Heart right ventricle (tissue), 16 donors: ENCODE measurements at regions not wholly inside any gene's neighbourhood (a gene's known extent, or its start where the extent isn't known, plus 50 kb on each side); places are given as distances from the start of the nearest gene placed in this dataset.

Experiments
- ATAC-seq, 8 donors: fragments of 200-7000 bp; cut with Tn5 transposase; one replicate each; pipeline ENCODE4 v1.9.1; 2020; ENCODE audit warnings: mild to moderate bottlenecking in 8 of 8, moderate library complexity in 8 of 8, moderate number of reproducible peaks in 1 of 8
- DNase-seq, 2 donors: peaks; one replicate each; pipeline ENCODE4 v3.0.0-alpha.2; 2020
- H3K27ac ChIP-seq, 10 donors: fragments of 200-600 bp; sonication (generic) in 2 of 10; one replicate each; pipeline versions ENCODE4 v1.5.0 to v1.8.0; 2020 to 2022; ENCODE audit warnings: mild to moderate bottlenecking in 3 of 10
- H3K27me3 ChIP-seq, 7 donors: fragments of 200-600 bp; one replicate each; pipeline ENCODE4 v1.8.0; 2021 to 2022; ENCODE audit warnings: mild to moderate bottlenecking in 2 of 7
- H3K36me3 ChIP-seq, 9 donors: fragments of 200-600 bp; sonication (generic) in 1 of 9; one replicate each; pipeline versions ENCODE4 v1.5.0 to v1.8.0; 2020 to 2022; ENCODE audit warnings: mild to moderate bottlenecking in 2 of 9
- H3K4me1 ChIP-seq, 9 donors: fragments of 200-600 bp; sonication (generic) in 1 of 9; one replicate each; pipeline versions ENCODE4 v1.5.0 to v1.8.0; 2020 to 2022; ENCODE audit warnings: mild to moderate bottlenecking in 4 of 9
- H3K4me3 ChIP-seq, 10 donors: fragments of 200-600 bp; sonication (generic) in 2 of 10; one replicate each; pipeline versions ENCODE4 v1.5.0 to v1.8.0; 2020 to 2022; ENCODE audit warnings: mild to moderate bottlenecking in 7 of 10, moderate library complexity in 2 of 10
- H3K9me3 ChIP-seq, 11 donors: fragments of 200-600 bp in 10 of 11; sonication (generic) in 2 of 11; one replicate each; pipeline versions ENCODE4 v1.5.0 to v1.8.0; 2013 to 2022; ENCODE audit warnings: mild to moderate bottlenecking in 2 of 11, control low read depth in 1 of 11, moderate library complexity in 1 of 11
- WGBS, 2 donors: extraction: QIAGEN DNeasy Blood & Tissue Kit; methylation state at CpG; one replicate each; pipeline ENCODE4 v1.1.7; 2013; ENCODE audit warnings: inconsistent platforms in 1 of 2; 5-methylcytosine and 5-hydroxymethylcytosine counted together
- intact Hi-C, 10 donors: fragments of 100-400 bp; cut with DNase I; formaldehyde crosslinking; loops; one replicate each; pipeline versions ENCODE4 v1.11.1 to v1.14.2; 2022
- TF ChIP-seq, protein P1 (sequence below), 9 donors: fragments of 200-600 bp; sonication (generic) in 2 of 9; IDR thresholded peaks; one replicate each; pipeline versions ENCODE4 v1.5.0 to v1.8.0; 2021 to 2022; ENCODE audit warnings: antibody characterized with exemption in 9 of 9, mild to moderate bottlenecking in 5 of 9, moderate library complexity in 1 of 9
- donor health status: Arrhythmogenic right ventricular cardiomyopathy.
- donor health status: ischemic (EF 13 %, LVEDD 7.1; RV severe dilation, severe dysfunction).
- donor health status: healthy with polysubstance abuse.
- donor health status: DM: no; HTN: yes; CAD: no.
- donor health status: DM: no; HTN: no; CAD: no.
- donor health status: ischemic (EF 25% LVEDD 6.9; RV normal size, moderate dysfunction).
- donor health status: ischemic (EF 25% LVEDD 5.7; RV mildly dilated, moderate dysfunction).
- donor health status: healthy.
- donor health status: DM: yes; HTN: yes; CAD: no.
- donor health status: Ischemic cardiomyopathy.
- donor health status: ischemic (EF 35%, LVEDD 5.7; RV mildly dilated, moderate dysfunction).
- donor health status: nonischemic (EF 11% LVEDD 7.7; RV severe dilation, severe dysfunction).
- donor health status: DM: yes; HTN: yes; CAD: no.
- donor health status: PGD.
- donor health status: ischemic (EF 29% LVEDD 5.4; RV normal size, mild dysfunction).
- donor health status: nonischemic (EF 23%, LVEDD 6.1; RV moderate dilation, normal function).

DNA sequence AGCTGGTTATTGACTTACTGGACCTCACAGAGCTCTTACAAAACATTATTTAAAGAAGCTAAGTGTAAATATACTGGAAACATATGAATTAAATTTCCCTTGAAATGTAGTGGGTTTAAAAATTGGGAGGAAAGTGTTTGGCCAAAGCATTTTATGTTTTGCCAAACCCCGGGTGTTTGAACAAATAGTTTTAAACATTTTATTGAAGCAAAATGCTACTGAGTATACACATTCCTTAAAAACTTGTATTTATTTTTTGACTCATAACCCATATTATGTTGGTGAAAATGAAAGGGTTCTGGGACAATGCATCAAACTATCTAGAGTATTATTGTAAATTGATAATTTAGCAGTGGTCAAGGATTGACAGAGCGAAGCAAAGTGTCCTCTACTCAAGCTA lies 1048.5 kb downstream of the SLC6A15 start:
- DNase-seq (no peak), ATAC-seq (no peak)
- intact Hi-C loops = no loop called here
- no peak overlapping the region for H3K27ac ChIP-seq
- peaks cover 0 to 6% (median 0%) of the 10 kb centered on the region in 11 donors for H3K9me3 ChIP-seq
- 92% methylated on average over 2 of the region's 2 CpGs for WGBS, 2 donors
- no peaks in the 10 kb centered on the region for H3K36me3 ChIP-seq
- H3K4me3 ChIP-seq = no peak overlapping the region
- no peaks in the 10 kb centered on the region for H3K27me3 ChIP-seq
- H3K4me1 ChIP-seq = no peaks in the 10 kb centered on the region
- TF ChIP-seq, protein P1, sequence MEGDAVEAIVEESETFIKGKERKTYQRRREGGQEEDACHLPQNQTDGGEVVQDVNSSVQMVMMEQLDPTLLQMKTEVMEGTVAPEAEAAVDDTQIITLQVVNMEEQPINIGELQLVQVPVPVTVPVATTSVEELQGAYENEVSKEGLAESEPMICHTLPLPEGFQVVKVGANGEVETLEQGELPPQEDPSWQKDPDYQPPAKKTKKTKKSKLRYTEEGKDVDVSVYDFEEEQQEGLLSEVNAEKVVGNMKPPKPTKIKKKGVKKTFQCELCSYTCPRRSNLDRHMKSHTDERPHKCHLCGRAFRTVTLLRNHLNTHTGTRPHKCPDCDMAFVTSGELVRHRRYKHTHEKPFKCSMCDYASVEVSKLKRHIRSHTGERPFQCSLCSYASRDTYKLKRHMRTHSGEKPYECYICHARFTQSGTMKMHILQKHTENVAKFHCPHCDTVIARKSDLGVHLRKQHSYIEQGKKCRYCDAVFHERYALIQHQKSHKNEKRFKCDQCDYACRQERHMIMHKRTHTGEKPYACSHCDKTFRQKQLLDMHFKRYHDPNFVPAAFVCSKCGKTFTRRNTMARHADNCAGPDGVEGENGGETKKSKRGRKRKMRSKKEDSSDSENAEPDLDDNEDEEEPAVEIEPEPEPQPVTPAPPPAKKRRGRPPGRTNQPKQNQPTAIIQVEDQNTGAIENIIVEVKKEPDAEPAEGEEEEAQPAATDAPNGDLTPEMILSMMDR (IDR thresholded peaks at IDR 0.05) = no peak

DNA sequence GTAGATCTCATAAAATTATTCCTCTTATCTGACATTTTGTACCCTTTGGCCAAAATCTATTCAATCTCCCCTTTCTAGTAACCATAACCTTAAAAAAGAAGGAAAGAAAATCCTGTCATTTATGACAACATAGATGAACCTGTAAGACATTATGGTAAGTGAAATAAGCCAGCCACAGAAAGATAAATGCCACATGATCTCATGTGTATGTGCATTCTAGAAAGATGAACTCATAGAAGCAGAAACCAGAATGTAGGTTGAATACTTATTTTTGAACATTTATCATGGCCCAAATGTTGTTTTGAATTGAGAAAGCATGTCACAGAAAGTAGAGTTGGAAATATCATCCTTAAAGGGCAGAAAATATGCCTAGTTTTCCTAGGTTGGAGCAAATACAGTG lies 1053.6 kb downstream of the SLC6A15 start:
- H3K9me3 ChIP-seq = peaks cover 0 to 46% (median 10%) of the 10 kb centered on the region in 11 donors
- H3K36me3 ChIP-seq = no peaks in the 10 kb centered on the region
- no peak overlapping the region for H3K4me3 ChIP-seq
- ATAC-seq (no peak), DNase-seq (no peak)
- intact Hi-C loops = no loop called here
- TF ChIP-seq, protein P1 (IDR thresholded peaks at IDR 0.05) = no peak
- H3K4me1 ChIP-seq = no peaks in the 10 kb centered on the region
- H3K27me3 ChIP-seq = no peaks in the 10 kb centered on the region
- no peak overlapping the region for H3K27ac ChIP-seq

DNA sequence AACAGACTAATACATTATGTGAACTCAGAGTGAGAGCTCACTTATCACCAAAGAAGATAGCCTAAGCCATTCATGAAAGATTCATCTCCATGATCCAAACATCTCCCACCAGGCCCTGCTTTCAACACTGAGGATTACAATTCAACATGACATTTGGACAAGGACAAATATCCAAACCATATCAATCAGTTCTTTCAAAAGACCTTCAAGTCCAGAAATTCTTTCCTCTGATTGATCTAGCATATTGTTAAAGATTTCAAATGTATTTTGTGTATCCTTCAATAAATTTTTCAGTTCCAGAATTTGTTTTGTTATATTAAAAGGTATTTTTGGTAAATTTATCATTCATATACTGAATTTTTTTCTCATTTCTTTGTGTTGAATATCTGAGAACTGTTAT lies 1055.8 kb downstream of the SLC6A15 start:
- ATAC-seq (no peak), DNase-seq (no peak)
- H3K27ac ChIP-seq = no peak overlapping the region
- no peak overlapping the region for H3K4me3 ChIP-seq
- intact Hi-C loops = no loop called here
- peaks cover 0 to 42% (median 10%) of the 10 kb centered on the region in 11 donors for H3K9me3 ChIP-seq
- H3K36me3 ChIP-seq = no peaks in the 10 kb centered on the region
- TF ChIP-seq, protein P1 (IDR thresholded peaks at IDR 0.05) = no peak
- H3K27me3 ChIP-seq = no peaks in the 10 kb centered on the region
- H3K4me1 ChIP-seq = no peaks in the 10 kb centered on the region

DNA sequence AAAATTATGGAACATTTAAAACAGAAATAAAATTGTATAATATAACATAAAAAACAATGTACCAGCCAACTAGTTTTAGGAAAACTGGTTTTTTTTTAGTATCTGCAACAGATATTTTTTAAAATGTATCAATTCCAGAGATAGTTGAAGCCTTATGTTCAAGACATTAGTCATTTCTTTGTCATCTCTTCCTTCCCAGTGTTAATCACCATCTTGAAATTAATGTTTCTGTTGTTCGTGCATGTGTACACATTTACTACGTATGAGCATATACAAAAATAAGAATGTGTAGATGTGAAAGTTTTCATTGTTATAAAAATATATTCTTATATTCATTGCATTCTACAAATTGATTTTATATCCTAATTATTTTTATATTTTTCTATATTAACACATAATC lies 1062.1 kb downstream of the SLC6A15 start:
- ATAC-seq (no peak), DNase-seq (no peak)
- Histone ChIP-seq H3K27ac (no peak overlapping the region), H3K36me3 (no peaks in the 10 kb centered on the region), H3K9me3 (peaks cover 0 to 5% (median 0%) of the 10 kb centered on the region in 11 donors), H3K27me3 (no peaks in the 10 kb centered on the region), H3K4me3 (no peak overlapping the region), H3K4me1 (no peaks in the 10 kb centered on the region)
- intact Hi-C loops = no loop called here
- 62 to 67% methylated on average over 2 of the region's 2 CpGs for WGBS, 2 donors
- TF ChIP-seq, protein P1 (IDR thresholded peaks at IDR 0.05) = no peak

DNA sequence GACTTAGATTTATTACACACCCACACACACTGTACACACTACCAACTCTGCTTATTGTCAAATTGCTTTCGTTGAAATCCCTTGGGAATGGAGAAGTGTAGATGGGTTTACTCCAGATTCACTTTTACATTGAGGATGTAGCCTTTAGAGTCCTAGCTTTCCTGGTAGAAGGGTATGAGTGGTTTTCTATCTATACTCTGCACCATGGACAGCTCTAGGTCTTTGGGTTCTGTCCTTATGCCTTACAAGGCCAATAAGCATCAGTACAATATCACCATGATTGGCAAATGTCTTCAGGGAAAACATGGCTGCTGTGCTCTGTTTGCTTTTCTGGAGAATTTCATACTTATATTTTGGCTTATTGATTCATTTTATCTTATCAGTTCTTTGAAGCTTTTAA lies 1063.9 kb downstream of the SLC6A15 start:
- ATAC-seq (no peak), DNase-seq (no peak)
- WGBS, 2 donors = 62 to 79% methylated on average over 1 of the region's 1 CpG
- Histone ChIP-seq H3K4me1 (no peaks in the 10 kb centered on the region), H3K4me3 (no peak overlapping the region), H3K27me3 (no peaks in the 10 kb centered on the region), H3K36me3 (no peaks in the 10 kb centered on the region), H3K27ac (no peak overlapping the region), H3K9me3 (no peaks in the 10 kb centered on the region)
- intact Hi-C loops = no loop called here
- TF ChIP-seq, protein P1 (IDR thresholded peaks at IDR 0.05) = no peak
